Activated CD4-positive, alpha-beta T cell treated with anti-CD3 and anti-CD28 coated beads for 1 hour (primary cell): ENCODE measurements at regions not wholly inside any gene's neighbourhood (a gene's known extent, or its start where the extent isn't known, plus 50 kb on each side); places are given as distances from the start of the nearest gene placed in this dataset.

Experiments
- DNase-seq: peaks from one replicate; pipeline ENCODE4 v3.0.0-alpha.2; 2020

GRCh38 chrX:69024931-69025330, 140.3 kb downstream of the PJA1 start:
- DNase-seq = no peak

- no peak for DNase-seq
Measured at GRCh38 chrX:69024161-69024736, 141.0 kb downstream of the PJA1 start.

GRCh38 chrX:69022430-69022829, 142.8 kb downstream of the PJA1 start:
- no peak for DNase-seq

DNA sequence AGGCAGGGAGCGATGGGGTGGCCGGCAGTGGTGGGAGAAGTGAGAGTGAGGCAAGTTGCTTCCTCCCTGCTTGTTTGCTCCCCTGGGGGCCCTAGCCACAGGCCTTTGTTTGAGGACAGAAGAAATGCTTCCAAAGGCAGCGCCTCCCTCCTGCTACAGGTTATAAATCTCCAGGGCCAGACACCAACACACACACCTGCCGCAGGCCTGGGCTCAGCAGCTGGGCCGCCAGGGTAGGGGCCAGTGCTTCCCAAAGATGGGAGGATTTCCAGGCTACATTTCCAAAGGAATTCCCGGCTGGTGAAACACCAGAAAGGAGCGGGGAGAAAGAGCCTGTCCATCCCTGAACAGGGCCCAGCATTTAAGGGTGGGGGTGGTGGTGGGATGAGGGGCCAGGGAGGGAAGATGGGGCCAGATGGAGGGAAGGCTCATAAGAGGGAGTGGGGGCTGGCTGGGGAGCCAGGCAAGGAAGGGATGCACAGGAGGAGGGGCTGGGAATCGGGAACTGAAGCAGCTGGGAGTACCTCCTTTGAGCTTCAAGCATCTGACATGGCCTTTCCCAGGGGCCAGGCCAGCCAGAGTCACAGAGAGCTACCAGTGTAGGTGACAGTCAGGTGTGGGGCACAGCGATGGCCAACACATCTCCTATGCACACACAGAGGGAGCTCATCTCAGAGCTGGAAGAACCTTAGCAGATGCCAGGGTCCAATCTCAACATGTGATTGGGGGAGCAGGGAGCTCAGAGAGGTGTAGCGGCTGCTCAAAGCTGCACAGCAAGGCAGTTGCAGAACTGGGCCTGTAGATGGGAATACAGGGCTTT, 143.9 kb downstream of the PJA1 start:
- no peak for DNase-seq

DNA sequence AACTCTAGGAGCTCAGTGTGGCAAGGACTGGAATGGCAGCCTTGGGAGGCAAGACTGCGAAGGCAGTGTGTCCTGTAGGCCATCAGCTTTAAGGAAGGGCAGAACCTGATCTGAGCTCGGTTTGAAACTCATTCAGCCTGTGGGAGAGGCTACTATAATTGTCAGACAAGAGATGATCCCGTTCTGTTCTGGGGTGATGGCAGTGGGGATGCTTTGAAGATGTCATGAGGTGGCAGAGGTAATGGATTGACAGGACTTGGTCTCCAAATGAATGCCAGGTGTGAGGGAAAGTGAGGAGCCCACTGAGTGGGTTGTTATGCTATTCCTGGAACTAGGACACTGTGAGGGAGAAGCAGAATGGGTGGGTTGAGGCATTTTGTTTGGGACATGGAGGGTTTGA, 144.9 kb downstream of the PJA1 start:
- DNase-seq = no peak

GRCh38 chrX:69019073-69019890, 146.0 kb downstream of the PJA1 start:
- no peak for DNase-seq

- no peak for DNase-seq
Measured at GRCh38 chrX:69018416-69019072, 146.7 kb downstream of the PJA1 start.

DNA sequence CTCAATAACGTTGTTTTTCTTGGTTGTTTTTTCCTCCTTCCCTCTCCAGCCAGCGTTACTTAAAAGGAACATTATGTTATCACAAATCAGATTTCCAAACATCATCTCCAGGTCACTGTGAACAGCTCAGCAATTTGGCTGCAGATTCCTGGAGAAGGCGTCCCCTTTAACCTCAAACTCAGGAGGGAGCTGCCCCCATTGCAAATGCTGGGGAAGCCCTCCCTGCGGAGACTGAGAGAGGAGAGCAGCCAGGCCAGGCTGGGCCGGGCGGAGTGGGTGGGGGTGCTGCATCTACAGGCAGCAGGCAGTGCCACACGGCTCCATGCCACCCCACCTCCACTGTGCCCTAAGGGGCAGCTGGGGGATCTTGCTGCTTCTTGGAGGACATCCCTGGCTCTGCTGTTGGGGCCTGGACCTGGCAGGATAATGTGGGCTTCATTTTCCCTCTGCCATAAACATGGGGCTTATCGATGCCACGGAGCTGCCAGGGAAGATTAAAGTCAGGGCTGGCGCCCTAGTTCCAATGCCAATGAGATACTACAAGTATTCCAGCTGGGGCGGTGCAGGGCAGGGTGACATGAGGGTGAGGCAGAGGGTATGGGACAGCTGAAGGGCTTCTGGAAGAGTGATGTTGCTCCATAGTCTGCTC, 148.8 kb downstream of the PJA1 start:
- no peak for DNase-seq

DNA sequence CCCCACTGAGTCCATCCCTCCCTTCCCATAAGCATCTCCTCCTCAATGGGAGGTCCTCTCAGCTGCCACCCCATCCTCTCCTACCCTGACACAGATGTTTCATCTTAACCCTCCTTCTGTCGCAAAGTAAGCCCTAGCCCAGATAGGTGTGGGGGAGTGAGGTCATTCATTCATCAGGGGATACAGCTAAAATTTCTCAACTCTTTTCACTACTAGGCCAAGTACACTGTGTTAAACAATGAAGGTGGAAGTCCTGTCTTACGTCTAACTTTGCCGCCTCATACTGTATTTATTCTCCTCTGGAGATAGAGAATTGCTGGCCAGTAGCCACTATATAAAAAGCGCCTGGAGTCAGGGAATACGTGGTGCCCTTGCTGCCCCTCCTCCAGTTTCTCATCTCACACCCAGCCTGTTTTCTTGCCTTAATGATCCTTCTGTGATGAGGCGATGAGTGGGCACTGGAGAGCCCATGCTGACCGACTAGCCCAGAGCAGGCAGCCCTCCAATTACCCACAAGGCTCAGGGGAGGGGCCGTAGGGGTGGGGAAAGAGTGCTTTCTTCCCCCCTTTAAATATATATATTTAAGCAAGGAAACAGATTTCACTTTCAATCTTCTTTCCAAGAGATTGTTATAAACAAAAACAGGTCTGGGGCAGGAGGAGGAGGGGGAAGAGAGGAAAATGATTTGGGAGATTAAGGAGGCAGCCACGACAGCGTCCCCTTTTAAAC, 149.5 kb downstream of the PJA1 start:
- DNase-seq = no peak

- DNase-seq = no peak
Measured at GRCh38 chrX:69015156-69015555, 150.1 kb downstream of the PJA1 start.

GRCh38 chrX:69014200-69014599, 151.1 kb downstream of the PJA1 start:
- no peak for DNase-seq

- no peak for DNase-seq
Measured at GRCh38 chrX:69010339-69010738, 154.9 kb downstream of the PJA1 start.

DNA sequence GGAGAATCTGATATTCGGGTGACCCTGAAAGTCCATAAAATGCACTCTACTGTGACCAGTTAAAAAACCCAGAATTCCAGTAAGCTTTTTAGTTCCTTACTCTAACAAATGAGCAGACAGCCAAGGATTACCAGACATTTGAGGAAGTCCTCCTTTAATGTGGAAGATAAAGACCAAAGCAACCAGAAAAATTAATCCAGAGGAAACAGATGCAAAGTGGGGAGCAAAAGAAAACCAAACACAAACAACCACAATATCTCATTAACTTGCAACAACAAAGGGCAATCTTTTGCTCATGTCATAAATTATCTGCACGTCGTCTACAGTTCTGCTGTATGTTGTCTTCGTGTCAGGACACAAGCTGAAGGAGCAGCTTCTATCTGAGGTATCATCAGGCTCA, 164.4 kb downstream of the PJA1 start:
- DNase-seq = no peak

DNA sequence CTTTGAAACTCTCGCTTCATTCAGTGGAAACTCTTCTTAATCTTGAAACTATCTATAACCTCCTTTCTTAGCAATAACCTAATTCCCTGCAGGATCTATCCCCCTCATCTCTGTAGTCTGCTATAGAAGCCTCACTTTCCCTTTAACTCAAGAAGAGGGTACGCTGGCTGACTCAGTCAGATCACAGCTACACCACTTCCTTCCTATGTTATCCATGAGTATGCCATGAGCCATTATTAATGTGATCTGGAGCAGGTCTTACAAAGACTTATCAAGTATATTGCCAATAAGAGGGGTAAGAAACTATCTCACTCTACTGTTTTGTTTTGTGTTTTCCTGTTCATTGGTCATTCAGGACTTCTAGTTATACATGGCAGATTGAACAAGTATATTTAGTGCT, 165.3 kb downstream of the PJA1 start:
- DNase-seq = no peak

- DNase-seq = no peak
Measured at GRCh38 chrX:68999356-68999755, 165.9 kb downstream of the PJA1 start.

- DNase-seq = no peak
Measured at GRCh38 chrX:68998716-68999115, 166.5 kb downstream of the PJA1 start.

DNA sequence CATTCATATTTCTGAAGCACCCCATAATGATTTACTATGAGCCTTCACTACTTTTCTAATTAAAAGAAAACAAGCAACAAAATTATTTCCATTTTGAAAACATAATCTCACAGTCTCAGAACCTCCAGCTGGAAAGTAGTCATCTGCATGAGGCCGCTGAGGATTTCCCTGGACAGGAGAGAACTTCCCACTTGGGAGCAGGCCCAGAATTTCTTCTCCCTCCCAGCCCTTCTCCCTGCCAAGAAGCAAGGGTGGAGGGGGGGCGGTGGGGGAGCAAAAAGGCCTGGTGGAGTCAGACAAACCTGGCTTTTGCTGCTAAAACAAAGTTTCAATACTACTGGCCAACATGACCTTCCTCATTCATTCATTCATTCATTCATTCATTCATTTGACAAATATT, 167.3 kb downstream of the PJA1 start:
- DNase-seq = no peak

DNA sequence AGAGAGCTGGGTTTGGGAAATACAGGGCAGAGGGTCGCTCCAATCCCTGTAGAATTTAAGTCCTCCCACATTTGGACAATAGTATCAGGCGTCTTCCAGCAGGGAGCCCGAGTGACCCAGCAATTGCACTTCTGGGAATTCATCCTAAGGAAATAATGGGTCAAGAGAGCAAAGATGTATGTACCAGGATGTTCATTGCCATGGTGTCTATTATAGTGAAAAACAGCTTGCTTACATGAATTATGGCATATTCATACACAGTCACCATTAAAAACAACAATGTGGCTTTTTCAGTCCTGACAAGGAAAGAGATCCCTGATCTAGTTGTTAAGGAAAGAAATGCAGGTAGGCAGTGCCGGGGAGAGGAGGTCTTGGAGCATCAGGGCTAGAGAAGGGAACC, 167.7 kb downstream of the PJA1 start:
- DNase-seq = no peak

GRCh38 chrX:68995780-68996551, 167.1 kb downstream of the EFNB1 start:
- DNase-seq = no peak

- DNase-seq = no peak
Measured at GRCh38 chrX:68995386-68995779, 166.6 kb downstream of the EFNB1 start.

GRCh38 chrX:68994891-68995255, 166.1 kb downstream of the EFNB1 start:
- no peak for DNase-seq
